PFSK-1 (cell line): ENCODE measurements at regions not wholly inside any gene's neighbourhood (a gene's known extent, or its start where the extent isn't known, plus 50 kb on each side); places are given as distances from the start of the nearest gene placed in this dataset.

ENCODE experiments used
- FOXP2 ChIP-seq: optimal IDR thresholded peaks from 2 replicates; pipeline ENCODE3; 2011; ENCODE audit warnings: borderline replicate concordance, control low read depth, inconsistent platforms; ENCODE audit not compliant: insufficient read depth; ENCODE audit errors: extremely low read length, extremely low read depth
- POLR2AphosphoS5 ChIP-seq: IDR thresholded peaks from 2 replicates; pipeline ENCODE4 v1.6.1; 2012; ENCODE audit warnings: low read depth, mild to moderate bottlenecking, control low read depth, low read length, moderate library complexity
- REST ChIP-seq, 2 experiments: IDR thresholded peaks; 2 replicates each; pipeline versions ENCODE4 v1.6.1 to v1.8.0; 2011 to 2012; ENCODE audit warnings: low read depth in 2 of 2, low read length in 2 of 2, control low read depth in 1 of 2, inconsistent platforms in 1 of 2, mild to moderate bottlenecking in 1 of 2, moderate library complexity in 1 of 2; ENCODE audit not compliant: insufficient read depth in 1 of 2
- SIN3A ChIP-seq: IDR thresholded peaks from 2 replicates; pipeline ENCODE4 v1.6.1; 2012; ENCODE audit warnings: mild to moderate bottlenecking, low read length, moderate library complexity, borderline replicate concordance; ENCODE audit not compliant: insufficient read depth
- TAF1 ChIP-seq: IDR thresholded peaks from 2 replicates; pipeline ENCODE4 v1.6.1; 2012; ENCODE audit warnings: low read length, control low read depth, borderline replicate concordance; ENCODE audit not compliant: insufficient read depth

- TF ChIP-seq SIN3A: no peak
- TF ChIP-seq TAF1: no peak
- TF ChIP-seq POLR2AphosphoS5: no peak
- TF ChIP-seq REST (IDR thresholded peaks at IDR 0.05; ENCODE audit: insufficient read depth in 1 of 2, low read depth in 2 of 2, low read length in 2 of 2): no peak
- TF ChIP-seq FOXP2: no peak
These were observed 198.8 kb upstream of the TMEM132C start for GRCh38 chr12:128068211-128068610.

- TF ChIP-seq SIN3A: no peak
- TF ChIP-seq REST (IDR thresholded peaks at IDR 0.05; ENCODE audit: insufficient read depth in 1 of 2, low read depth in 2 of 2, low read length in 2 of 2): no peak
- TF ChIP-seq FOXP2: no peak
- no peak for TF ChIP-seq TAF1
These were observed 197.5 kb upstream of the TMEM132C start for GRCh38 chr12:128069359-128069997.

GRCh38 chr12:128073937-128074336, 193.0 kb upstream of the TMEM132C start:
- TF ChIP-seq TAF1 (no peak), POLR2AphosphoS5 (no peak), REST (IDR thresholded peaks at IDR 0.05; ENCODE audit: insufficient read depth in 1 of 2, low read depth in 2 of 2, low read length in 2 of 2) (no peak), FOXP2 (no peak), SIN3A (no peak)

GRCh38 chr12:128075332-128075731, 191.6 kb upstream of the TMEM132C start:
- TF ChIP-seq REST (IDR thresholded peaks at IDR 0.05; ENCODE audit: insufficient read depth in 1 of 2, low read depth in 2 of 2, low read length in 2 of 2) (no peak), SIN3A (no peak), POLR2AphosphoS5 (no peak), TAF1 (no peak), FOXP2 (no peak)

- TF ChIP-seq REST (IDR thresholded peaks at IDR 0.05; ENCODE audit: insufficient read depth in 1 of 2, low read depth in 2 of 2, low read length in 2 of 2) (no peak), FOXP2 (no peak), SIN3A (no peak), POLR2AphosphoS5 (no peak), TAF1 (no peak)
These were observed 190.8 kb upstream of the TMEM132C start for GRCh38 chr12:128076188-128076587.
